Neural cell (in vitro differentiated cells): ENCODE measurements at regions not wholly inside any gene's neighbourhood (a gene's known extent, or its start where the extent isn't known, plus 50 kb on each side); places are given as distances from the start of the nearest gene placed in this dataset.

Experiments used
- H2AFZ ChIP-seq: fragments of 200-600, 300-800 bp; sonication (generic), shearing (Covaris generic); 2 replicates; pipeline ENCODE4 v1.6.0; 2014; ENCODE audit warnings: low read depth, mild to moderate bottlenecking, antibody characterized with exemption, low read length, moderate library complexity
- H3F3A ChIP-seq: fragments of 200-600 bp; shearing (Covaris generic); 2 replicates; pipeline ENCODE4 v1.6.1; 2016; ENCODE audit warnings: mild to moderate bottlenecking, moderate library complexity, mixed read lengths, antibody characterized with exemption, low read length; ENCODE audit not compliant: insufficient read depth, poor library complexity, severe bottlenecking
- H3K27ac ChIP-seq: fragments of 200-600, 300-800 bp; sonication (generic), shearing (Covaris generic); 2 replicates; pipeline ENCODE4 v1.5.1; 2014; ENCODE audit warnings: mild to moderate bottlenecking, low read length, moderate library complexity
- H3K27me3 ChIP-seq: fragments of 300-800, 200-600 bp; sonication (generic), shearing (Covaris generic); 2 replicates; pipeline ENCODE4 v1.6.0; 2014; ENCODE audit warnings: mild to moderate bottlenecking, low read depth, low read length, moderate library complexity; ENCODE audit not compliant: insufficient read depth
- H3K36me3 ChIP-seq: fragments of 300-800, 200-600 bp; sonication (generic), shearing (Covaris generic); 2 replicates; pipeline ENCODE4 v1.5.1; 2014; ENCODE audit warnings: mild to moderate bottlenecking, antibody characterized with exemption, low read length, moderate library complexity; ENCODE audit not compliant: insufficient read depth
- H3K4me2 ChIP-seq: fragments of 300-800, 200-600 bp; sonication (generic), shearing (Covaris generic); 2 replicates; pipeline ENCODE4 v1.6.0; 2014; ENCODE audit warnings: mild to moderate bottlenecking, low read length
- H3K4me3 ChIP-seq: fragments of 300-800, 200-600 bp; sonication (generic), shearing (Covaris generic); 2 replicates; pipeline ENCODE4 v1.5.1; 2014; ENCODE audit warnings: mild to moderate bottlenecking, low read length, moderate library complexity
- H3K79me2 ChIP-seq: fragments of 200-600 bp; shearing (Covaris generic); replicated peaks from 2 replicates; pipeline ENCODE4 v1.6.0; 2014; ENCODE audit warnings: mild to moderate bottlenecking, low read length, moderate library complexity; ENCODE audit not compliant: insufficient read depth
- H3K9ac ChIP-seq: fragments of 300-800, 200-600 bp; sonication (generic), shearing (Covaris generic); 2 replicates; pipeline ENCODE4 v1.6.1; 2016; ENCODE audit warnings: mild to moderate bottlenecking, low read length, mixed read lengths
- H3K9me2 ChIP-seq: fragments of 200-600 bp; shearing (Covaris generic); 2 replicates; pipeline ENCODE4 v1.6.1; 2016; ENCODE audit warnings: mild to moderate bottlenecking, low read length, mixed read lengths; ENCODE audit not compliant: insufficient read depth
- H3K9me3 ChIP-seq: fragments of 200-600, 300-800 bp; sonication (generic), shearing (Covaris generic); 2 replicates; pipeline ENCODE4 v1.6.1; 2016; ENCODE audit warnings: mild to moderate bottlenecking, mixed run types, low read length, moderate library complexity, mixed read lengths
- H4K20me1 ChIP-seq: fragments of 200-600 bp; shearing (Covaris generic); 2 replicates; pipeline ENCODE4 v1.6.1; 2016; ENCODE audit warnings: mild to moderate bottlenecking, mixed run types; ENCODE audit not compliant: insufficient read depth
- EP300 ChIP-seq: fragments of 450-650 bp; conservative IDR thresholded peaks from 2 replicates; pipeline ENCODE4 v1.6.1; 2014; ENCODE audit warnings: antibody characterized with exemption, mild to moderate bottlenecking, moderate library complexity; ENCODE audit not compliant: poor library complexity, severe bottlenecking
- EZH2 ChIP-seq: fragments of 200-600, 300-800 bp; shearing (Covaris generic), sonication (generic); IDR thresholded peaks from 2 replicates; pipeline ENCODE4 v1.6.1; 2014; ENCODE audit warnings: antibody characterized with exemption, low read length, borderline replicate concordance, mild to moderate bottlenecking; ENCODE audit not compliant: insufficient read depth, poor library complexity, severe bottlenecking
- MXI1 ChIP-seq: fragments of 450-650 bp; conservative IDR thresholded peaks from 2 replicates; pipeline ENCODE4 v1.6.1; 2014; ENCODE audit warnings: antibody characterized with exemption, mild to moderate bottlenecking; ENCODE audit not compliant: poor library complexity, severe bottlenecking
- POLR2AphosphoS5 ChIP-seq: IDR thresholded peaks from 2 replicates; pipeline ENCODE4 v1.6.1; 2012
- RAD21 ChIP-seq: fragments of 450-650 bp; conservative IDR thresholded peaks from 2 replicates; pipeline ENCODE4 v1.6.1; 2014; ENCODE audit warnings: antibody characterized with exemption, mild to moderate bottlenecking, moderate library complexity
- SMC3 ChIP-seq: fragments of 450-650 bp; conservative IDR thresholded peaks from 2 replicates; pipeline ENCODE4 v1.6.1; 2014; ENCODE audit warnings: antibody characterized with exemption, mild to moderate bottlenecking, moderate library complexity; ENCODE audit not compliant: poor library complexity
- TAF1 ChIP-seq: IDR thresholded peaks from 2 replicates; pipeline ENCODE4 v1.6.1; 2012; ENCODE audit warnings: low read depth
- TF ChIP-seq, protein P1 (sequence below): fragments of 450-650 bp; IDR thresholded peaks from 2 replicates; pipeline ENCODE4 v1.5.1; 2014; ENCODE audit warnings: antibody characterized with exemption, mild to moderate bottlenecking, moderate library complexity; ENCODE audit not compliant: poor library complexity, severe bottlenecking
- TF ChIP-seq, protein P2 (sequence below): IDR thresholded peaks from 2 replicates; pipeline ENCODE4 v1.6.1; 2012; ENCODE audit warnings: borderline replicate concordance

DNA sequence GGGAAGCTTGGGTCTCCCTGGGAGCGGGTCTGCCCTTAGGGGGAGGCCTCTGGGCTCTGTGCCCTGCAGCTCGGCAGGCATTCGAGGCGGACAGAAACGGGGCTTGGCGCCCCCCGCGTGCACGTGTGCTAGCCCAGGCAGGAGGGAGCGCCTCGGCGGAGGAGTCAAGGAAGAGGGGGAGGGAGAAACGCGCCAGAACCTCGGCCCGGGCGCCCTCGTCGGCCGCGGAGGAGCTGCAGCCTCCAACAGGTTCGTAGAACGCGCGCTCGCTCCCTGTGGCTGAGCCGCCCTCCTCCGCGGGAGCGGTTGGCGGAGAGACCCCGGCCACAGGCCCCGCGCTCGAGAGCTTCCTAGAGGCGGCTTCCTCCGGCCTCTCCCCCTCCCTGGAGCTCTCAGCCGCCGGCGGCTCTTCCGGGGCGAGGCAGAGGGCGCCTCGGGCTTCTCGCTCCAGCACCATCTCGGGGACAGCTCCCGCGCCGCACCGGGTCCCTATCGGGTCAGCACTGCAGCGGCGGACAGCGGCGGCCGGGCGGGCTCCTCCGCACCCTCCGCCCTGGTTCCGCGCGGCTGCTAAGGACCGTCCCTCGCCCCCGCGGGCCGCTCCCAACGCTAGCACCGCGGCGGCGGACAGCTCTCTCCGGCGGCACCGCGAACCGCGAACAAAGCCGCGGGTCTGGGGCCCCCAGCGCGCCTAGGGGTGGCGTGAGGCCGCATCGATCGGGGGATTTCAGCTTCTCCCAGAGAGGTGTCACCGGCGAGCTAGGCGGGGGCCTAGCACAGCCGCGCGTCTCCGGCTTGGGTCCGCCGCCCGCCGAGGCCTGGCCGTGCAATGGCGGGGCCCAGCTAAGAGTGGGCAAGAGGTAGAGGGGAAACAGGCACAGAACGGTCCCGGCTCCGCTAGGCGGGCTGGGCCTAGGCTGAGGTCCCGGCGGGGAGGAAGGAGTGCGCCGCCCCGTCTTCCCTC is 74.6 kb upstream of the CPLX2 start:
- Histone ChIP-seq H3K4me2 (peak overlapping the region; percentile 89), H2AFZ (peak overlapping the region; percentile 78), H3K79me2 (no peaks in the 10 kb centered on the region), H3K9ac (peak overlapping the region; percentile 93), H3K4me3 (peak overlapping the region; percentile 88), H3K36me3 (no peaks in the 10 kb centered on the region), H3F3A (no peaks in the 10 kb centered on the region), H3K9me2 (no peaks in the 10 kb centered on the region), H3K9me3 (no peaks in the 10 kb centered on the region), H3K27me3 (no peaks in the 10 kb centered on the region), H4K20me1 (no peaks in the 10 kb centered on the region), H3K27ac (peak overlapping the region; percentile 92)
- TF ChIP-seq EZH2 (no peak), TAF1 (no peak), MXI1 (peak; percentile 82), EP300 (peak; percentile 18), SMC3 (peak; percentile 66), RAD21 (peak; percentile 55), POLR2AphosphoS5 (peak; percentile 79)
- TF ChIP-seq, protein P1, sequence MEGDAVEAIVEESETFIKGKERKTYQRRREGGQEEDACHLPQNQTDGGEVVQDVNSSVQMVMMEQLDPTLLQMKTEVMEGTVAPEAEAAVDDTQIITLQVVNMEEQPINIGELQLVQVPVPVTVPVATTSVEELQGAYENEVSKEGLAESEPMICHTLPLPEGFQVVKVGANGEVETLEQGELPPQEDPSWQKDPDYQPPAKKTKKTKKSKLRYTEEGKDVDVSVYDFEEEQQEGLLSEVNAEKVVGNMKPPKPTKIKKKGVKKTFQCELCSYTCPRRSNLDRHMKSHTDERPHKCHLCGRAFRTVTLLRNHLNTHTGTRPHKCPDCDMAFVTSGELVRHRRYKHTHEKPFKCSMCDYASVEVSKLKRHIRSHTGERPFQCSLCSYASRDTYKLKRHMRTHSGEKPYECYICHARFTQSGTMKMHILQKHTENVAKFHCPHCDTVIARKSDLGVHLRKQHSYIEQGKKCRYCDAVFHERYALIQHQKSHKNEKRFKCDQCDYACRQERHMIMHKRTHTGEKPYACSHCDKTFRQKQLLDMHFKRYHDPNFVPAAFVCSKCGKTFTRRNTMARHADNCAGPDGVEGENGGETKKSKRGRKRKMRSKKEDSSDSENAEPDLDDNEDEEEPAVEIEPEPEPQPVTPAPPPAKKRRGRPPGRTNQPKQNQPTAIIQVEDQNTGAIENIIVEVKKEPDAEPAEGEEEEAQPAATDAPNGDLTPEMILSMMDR = peak; percentile 39
- TF ChIP-seq, protein P2, sequence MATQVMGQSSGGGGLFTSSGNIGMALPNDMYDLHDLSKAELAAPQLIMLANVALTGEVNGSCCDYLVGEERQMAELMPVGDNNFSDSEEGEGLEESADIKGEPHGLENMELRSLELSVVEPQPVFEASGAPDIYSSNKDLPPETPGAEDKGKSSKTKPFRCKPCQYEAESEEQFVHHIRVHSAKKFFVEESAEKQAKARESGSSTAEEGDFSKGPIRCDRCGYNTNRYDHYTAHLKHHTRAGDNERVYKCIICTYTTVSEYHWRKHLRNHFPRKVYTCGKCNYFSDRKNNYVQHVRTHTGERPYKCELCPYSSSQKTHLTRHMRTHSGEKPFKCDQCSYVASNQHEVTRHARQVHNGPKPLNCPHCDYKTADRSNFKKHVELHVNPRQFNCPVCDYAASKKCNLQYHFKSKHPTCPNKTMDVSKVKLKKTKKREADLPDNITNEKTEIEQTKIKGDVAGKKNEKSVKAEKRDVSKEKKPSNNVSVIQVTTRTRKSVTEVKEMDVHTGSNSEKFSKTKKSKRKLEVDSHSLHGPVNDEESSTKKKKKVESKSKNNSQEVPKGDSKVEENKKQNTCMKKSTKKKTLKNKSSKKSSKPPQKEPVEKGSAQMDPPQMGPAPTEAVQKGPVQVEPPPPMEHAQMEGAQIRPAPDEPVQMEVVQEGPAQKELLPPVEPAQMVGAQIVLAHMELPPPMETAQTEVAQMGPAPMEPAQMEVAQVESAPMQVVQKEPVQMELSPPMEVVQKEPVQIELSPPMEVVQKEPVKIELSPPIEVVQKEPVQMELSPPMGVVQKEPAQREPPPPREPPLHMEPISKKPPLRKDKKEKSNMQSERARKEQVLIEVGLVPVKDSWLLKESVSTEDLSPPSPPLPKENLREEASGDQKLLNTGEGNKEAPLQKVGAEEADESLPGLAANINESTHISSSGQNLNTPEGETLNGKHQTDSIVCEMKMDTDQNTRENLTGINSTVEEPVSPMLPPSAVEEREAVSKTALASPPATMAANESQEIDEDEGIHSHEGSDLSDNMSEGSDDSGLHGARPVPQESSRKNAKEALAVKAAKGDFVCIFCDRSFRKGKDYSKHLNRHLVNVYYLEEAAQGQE = peak; percentile 98

DNA sequence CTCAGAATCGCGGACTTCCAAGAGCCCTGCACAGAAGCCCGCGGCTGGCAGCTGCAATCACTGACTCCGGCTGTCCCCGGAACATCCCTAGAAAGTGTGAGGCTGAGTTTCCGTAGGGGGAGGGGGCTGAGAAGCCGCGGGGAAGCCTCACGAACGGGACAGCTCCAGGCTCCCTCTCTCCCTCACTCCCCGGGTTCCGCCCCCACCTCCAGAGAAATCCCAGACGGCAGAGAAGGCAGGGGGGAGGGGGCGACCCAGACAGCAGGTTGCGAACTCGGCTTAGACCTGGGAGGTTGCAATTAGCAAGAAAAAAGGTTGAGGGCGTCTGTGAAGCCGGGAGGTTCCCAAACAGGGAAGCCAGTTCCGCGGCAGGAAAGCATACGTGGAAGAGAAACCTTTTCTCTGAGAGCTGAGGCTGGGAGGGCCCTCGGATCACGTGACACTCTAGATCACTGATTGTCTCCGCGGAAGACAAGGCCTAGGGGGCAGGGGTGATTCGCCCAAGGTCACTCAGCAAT is 73.8 kb upstream of the CPLX2 start:
- TF ChIP-seq, protein P2 = no peak
- TF ChIP-seq TAF1 (peak; percentile 77), RAD21 (peak; percentile 46), SMC3 (peak; percentile 60), POLR2AphosphoS5 (peak; percentile 82), MXI1 (peak; percentile 30), EP300 (no peak), EZH2 (no peak)
- TF ChIP-seq, protein P1 = peak; percentile 33
- no peaks in the 10 kb centered on the region for H4K20me1 ChIP-seq
- H3K27me3 ChIP-seq = no peaks in the 10 kb centered on the region
- no peaks in the 10 kb centered on the region for H3F3A ChIP-seq
- no peaks in the 10 kb centered on the region for H3K79me2 ChIP-seq
- H3K9ac ChIP-seq = peak overlapping the region; percentile 93
- H3K27ac ChIP-seq = peak overlapping the region; percentile 92
- peak overlapping the region; percentile 78 for H2AFZ ChIP-seq
- H3K9me2 ChIP-seq = no peaks in the 10 kb centered on the region
- peak overlapping the region; percentile 89 for H3K4me2 ChIP-seq
- no peaks in the 10 kb centered on the region for H3K9me3 ChIP-seq
- peak overlapping the region; percentile 88 for H3K4me3 ChIP-seq
- no peaks in the 10 kb centered on the region for H3K36me3 ChIP-seq
